ENCODE measurements at regions not wholly inside any gene's neighbourhood (a gene's known extent, or its start where the extent isn't known, plus 50 kb on each side); places are given as distances from the start of the nearest gene placed in this dataset.

DNA sequence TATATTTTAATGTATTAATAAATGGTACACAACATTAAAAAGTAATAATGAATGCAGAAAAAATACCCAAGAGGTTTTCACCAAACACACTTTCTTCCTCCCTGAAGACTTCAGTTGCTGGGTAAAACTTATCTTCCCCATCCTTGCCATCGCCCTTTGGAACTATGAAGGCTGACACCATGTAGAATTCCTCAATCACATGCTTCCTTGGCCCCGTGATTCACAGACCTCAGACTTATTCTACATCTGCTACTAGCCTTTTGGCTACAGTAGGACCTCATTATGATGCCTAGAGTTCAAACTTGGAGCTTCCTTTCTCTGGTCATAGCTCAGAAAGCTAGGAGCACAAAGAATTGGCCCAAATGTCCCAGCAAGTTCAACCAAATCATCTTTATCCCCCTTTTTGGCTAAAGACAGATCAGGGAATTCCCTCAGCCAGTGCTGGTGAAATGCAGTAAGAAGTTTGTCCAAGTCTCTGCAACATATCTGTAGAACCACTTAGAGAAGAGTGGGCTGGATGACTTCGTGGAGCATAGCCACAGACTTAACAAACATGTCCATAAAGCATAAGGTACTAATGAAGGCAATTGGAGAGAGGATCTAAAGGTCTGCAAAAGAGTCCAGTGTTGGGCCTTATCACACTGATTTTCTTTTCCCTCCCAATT, 253.5 kb downstream of the SEC61B start:
- TF ChIP-seq, protein P1, sequence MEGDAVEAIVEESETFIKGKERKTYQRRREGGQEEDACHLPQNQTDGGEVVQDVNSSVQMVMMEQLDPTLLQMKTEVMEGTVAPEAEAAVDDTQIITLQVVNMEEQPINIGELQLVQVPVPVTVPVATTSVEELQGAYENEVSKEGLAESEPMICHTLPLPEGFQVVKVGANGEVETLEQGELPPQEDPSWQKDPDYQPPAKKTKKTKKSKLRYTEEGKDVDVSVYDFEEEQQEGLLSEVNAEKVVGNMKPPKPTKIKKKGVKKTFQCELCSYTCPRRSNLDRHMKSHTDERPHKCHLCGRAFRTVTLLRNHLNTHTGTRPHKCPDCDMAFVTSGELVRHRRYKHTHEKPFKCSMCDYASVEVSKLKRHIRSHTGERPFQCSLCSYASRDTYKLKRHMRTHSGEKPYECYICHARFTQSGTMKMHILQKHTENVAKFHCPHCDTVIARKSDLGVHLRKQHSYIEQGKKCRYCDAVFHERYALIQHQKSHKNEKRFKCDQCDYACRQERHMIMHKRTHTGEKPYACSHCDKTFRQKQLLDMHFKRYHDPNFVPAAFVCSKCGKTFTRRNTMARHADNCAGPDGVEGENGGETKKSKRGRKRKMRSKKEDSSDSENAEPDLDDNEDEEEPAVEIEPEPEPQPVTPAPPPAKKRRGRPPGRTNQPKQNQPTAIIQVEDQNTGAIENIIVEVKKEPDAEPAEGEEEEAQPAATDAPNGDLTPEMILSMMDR (IDR thresholded peaks at IDR 0.05; ENCODE audit: borderline replicate concordance, extremely low read depth, low read length, poor library complexity, severe bottlenecking) = no peak
- no peak for TF ChIP-seq EZH2 (IDR thresholded peaks at IDR 0.05; ENCODE audit: borderline replicate concordance, low read depth, low read length, severe bottlenecking)

Data from DND-41 (cell line).